GM12875 (cell line): ENCODE measurements at regions not wholly inside any gene's neighbourhood (a gene's known extent, or its start where the extent isn't known, plus 50 kb on each side); places are given as distances from the start of the nearest gene placed in this dataset.

Experiments
- H3K4me3 ChIP-seq: one replicate; pipeline ENCODE4 v1.5.1; 2011; ENCODE audit warnings: low read depth, low read length, control low read depth
- TF ChIP-seq, protein P1 (sequence below): IDR thresholded peaks from 2 replicates; pipeline ENCODE4 v1.5.1; 2011; ENCODE audit warnings: low read depth, mild to moderate bottlenecking, control low read depth, inconsistent platforms, low read length, moderate library complexity, borderline replicate concordance; ENCODE audit not compliant: insufficient read depth

DNA sequence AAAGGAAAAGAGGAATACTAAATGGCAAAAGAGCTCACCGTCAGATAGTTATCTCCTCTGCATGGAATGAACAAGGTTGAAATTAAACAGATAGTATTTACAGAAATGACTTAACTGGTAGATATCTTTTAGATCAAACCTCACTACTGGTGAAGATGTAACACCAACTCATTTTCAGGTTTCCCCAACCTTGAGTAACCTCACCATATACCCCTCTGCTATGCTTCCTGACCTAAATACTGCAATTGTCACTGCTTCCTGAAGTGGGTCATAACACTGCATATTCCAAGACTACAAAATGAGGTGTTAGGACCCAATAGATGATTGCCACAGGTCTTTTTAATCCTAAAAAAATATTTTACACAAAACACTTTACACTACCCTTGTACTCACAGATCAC, 76.3 kb upstream of the PLEKHA5 start:
- TF ChIP-seq, protein P1, sequence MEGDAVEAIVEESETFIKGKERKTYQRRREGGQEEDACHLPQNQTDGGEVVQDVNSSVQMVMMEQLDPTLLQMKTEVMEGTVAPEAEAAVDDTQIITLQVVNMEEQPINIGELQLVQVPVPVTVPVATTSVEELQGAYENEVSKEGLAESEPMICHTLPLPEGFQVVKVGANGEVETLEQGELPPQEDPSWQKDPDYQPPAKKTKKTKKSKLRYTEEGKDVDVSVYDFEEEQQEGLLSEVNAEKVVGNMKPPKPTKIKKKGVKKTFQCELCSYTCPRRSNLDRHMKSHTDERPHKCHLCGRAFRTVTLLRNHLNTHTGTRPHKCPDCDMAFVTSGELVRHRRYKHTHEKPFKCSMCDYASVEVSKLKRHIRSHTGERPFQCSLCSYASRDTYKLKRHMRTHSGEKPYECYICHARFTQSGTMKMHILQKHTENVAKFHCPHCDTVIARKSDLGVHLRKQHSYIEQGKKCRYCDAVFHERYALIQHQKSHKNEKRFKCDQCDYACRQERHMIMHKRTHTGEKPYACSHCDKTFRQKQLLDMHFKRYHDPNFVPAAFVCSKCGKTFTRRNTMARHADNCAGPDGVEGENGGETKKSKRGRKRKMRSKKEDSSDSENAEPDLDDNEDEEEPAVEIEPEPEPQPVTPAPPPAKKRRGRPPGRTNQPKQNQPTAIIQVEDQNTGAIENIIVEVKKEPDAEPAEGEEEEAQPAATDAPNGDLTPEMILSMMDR: no peak
- no peak overlapping the region for H3K4me3 ChIP-seq

DNA sequence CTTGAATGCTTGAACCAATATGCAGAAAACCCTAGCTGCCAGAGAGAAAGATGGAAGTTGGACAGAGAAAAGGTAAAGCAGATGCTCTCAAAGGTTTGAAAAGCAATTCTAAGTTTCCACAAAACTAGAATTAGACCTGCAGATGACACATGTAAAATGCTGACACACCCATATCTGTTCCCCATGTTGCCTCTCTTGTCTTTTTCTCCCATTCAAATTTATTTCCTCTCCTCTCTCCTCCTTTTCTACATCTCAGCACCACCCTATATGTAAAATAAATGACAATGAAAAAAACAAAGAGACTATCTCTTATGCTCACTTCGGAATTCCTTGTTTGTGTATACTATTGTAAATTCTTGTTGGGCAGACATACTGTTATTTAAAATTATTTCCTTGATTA, 75.5 kb upstream of the PLEKHA5 start:
- TF ChIP-seq, protein P1: no peak
- H3K4me3 ChIP-seq: no peak overlapping the region

DNA sequence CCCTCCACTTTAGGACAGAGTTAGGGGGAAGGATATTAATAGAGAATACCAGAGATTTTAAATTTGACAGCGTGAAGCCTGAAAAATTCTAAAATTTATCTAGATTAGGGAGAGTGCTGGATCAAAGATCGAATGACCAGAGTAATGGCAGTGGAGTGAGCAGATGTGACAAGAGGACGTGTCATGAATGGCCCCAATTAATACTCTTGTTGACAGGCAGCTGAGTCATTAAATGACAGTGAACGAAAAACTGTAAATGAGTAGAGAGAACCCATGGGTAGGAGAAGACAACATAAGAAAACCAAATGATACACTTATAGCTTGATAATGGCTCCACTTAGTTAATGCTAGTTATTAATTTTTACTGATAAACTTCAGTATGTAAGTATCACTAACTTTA, 73.9 kb upstream of the PLEKHA5 start:
- H3K4me3 ChIP-seq: no peak overlapping the region
- TF ChIP-seq, protein P1: no peak

DNA sequence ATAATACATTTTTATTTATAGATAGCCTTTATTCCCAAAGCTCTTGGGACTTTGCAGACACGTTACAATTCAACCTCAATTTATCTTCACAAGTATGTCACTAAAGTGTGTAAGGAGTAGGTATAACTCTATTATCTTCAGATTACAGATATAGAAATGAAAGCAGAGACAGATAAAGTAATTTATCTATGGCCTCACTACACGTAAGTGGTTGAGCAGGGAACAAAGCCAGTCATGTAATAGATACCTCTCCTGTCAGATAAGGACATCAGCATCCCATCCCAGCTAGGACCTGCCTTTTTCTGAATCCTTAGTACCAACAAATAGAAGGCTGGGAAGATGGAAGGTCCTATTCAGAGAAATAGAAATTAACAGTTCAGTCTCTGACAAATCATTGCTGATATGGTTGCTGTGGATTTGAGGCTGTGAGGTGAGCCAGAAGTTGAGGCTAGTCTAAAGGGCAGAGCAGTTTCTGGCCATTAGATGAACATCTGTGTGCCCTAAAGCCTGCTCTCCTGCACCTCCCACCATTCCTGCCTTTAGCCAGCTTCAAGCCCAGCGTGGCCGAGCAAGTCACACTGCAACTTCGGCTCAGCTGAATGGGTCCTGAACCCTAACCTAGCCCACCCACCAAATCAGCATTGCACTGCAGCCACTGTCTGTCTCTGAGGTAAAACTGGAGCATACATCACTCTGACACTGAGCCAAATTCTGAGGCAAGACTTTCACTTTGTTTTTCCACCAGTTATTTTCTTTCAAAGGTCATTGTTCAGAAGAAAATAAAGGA, 71.1 kb upstream of the PLEKHA5 start:
- no peak overlapping the region for H3K4me3 ChIP-seq
- TF ChIP-seq, protein P1: no peak

DNA sequence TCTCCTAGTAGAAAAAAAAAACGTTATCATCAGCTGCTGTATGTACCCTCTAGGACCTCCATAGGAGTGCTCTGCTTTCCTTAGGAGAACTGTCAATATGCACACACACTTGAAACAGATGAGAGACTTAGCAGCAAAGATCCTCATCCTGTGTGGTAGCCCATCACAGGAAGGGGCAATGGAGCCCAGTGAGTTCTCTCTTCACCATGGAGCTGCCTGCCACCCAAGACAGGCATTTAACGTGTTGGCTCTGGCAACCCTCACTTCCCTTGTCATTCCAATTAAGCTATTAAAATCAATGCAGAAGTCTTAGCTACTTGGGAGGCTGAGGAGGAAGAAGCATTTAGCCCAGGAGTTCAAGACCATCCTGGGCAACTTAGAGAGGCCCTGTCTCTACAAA, 64.8 kb upstream of the PLEKHA5 start:
- H3K4me3 ChIP-seq: no peak overlapping the region
- TF ChIP-seq, protein P1: no peak

DNA sequence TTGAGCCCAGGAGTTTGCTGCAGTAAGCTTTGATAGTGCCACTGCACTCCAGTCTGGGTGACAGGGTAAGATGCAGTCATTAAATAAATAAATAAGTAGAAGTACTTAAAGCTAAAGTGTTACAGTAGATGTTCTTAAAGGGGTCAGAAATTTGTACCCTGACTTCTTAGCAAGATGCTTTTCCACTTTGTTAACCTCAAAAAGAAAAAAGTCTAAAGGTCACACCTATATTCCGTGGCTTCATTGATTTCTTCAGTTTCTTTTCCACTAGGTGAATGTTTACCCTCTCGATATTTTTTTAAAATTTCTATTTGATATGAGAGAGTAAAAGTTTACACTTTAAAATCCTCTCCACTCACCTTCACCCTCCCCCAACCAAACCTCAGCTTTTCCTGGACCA, 64.3 kb upstream of the PLEKHA5 start:
- no peak overlapping the region for H3K4me3 ChIP-seq
- TF ChIP-seq, protein P1: no peak

DNA sequence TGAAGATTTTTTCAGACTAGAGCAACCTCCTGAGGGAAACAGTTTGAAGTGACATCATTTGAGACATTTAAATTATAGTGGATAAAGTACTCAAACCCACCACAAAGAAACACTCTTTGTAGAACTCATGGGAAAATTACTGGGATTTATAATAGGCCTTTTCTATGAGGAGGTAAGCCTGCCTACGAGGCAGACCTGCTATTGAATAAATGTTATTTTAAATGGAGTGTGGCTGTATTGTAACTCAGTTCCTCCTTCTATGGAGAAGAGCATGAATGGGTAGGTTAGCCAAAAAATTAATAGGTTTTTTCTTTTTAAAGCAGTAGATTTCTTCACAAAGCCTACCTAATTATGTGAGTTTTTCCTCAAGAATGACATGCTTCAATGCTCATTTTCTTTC, 63.7 kb upstream of the PLEKHA5 start:
- TF ChIP-seq, protein P1: no peak
- H3K4me3 ChIP-seq: no peak overlapping the region
